Spinal cord (tissue), 9 donors: ENCODE measurements at regions not wholly inside any gene's neighbourhood (a gene's known extent, or its start where the extent isn't known, plus 50 kb on each side); places are given as distances from the start of the nearest gene placed in this dataset.

ENCODE experiments used
- DNase-seq, 6 donors: peaks; one replicate each; pipeline versions ENCODE4 v3.0.0 to v3.0.0-alpha.2; 2013 to 2015; ENCODE audit warnings: low spot score in 6 of 6, low read depth in 4 of 6
- H3K27ac ChIP-seq: one replicate; pipeline ENCODE4 v1.5.1; 2013; ENCODE audit warnings: low read depth, low read length, control low read depth
- H3K27me3 ChIP-seq: one replicate; pipeline ENCODE4 v1.6.1; 2013; ENCODE audit warnings: low read length; ENCODE audit not compliant: control insufficient read depth, insufficient read depth
- H3K36me3 ChIP-seq: one replicate; pipeline ENCODE4 v1.6.1; 2013; ENCODE audit warnings: low read length; ENCODE audit not compliant: control insufficient read depth, insufficient read depth
- H3K4me1 ChIP-seq: one replicate; pipeline ENCODE4 v1.6.1; 2013; ENCODE audit warnings: low read length; ENCODE audit not compliant: control insufficient read depth, insufficient read depth
- H3K4me3 ChIP-seq: one replicate; pipeline ENCODE4 v1.5.1; 2013; ENCODE audit warnings: low read depth, low read length, control low read depth
- H3K9me3 ChIP-seq: one replicate; pipeline ENCODE4 v1.6.1; 2013; ENCODE audit warnings: low read length; ENCODE audit not compliant: control insufficient read depth, insufficient read depth
- WGBS: methylation state at CpG from one replicate; pipeline ENCODE4 v1.1.5; 2013; ENCODE audit warnings: missing lambda C conversion rate; ENCODE audit not compliant: insufficient coverage; 5-methylcytosine and 5-hydroxymethylcytosine counted together
- donor health status: healthy.

GRCh38 chr13:44304433-44304725 is 69.2 kb upstream of the SERP2 start:
- Histone ChIP-seq H3K9me3 (no peaks in the 10 kb centered on the region), H3K27me3 (no peaks in the 10 kb centered on the region), H3K27ac (peak overlapping the region; percentile 4), H3K36me3 (no peaks in the 10 kb centered on the region), H3K4me3 (no peak overlapping the region), H3K4me1 (peaks cover 23% of the 10 kb centered on the region)
- whole genome bisulfite sequencing = 82% methylated on average over 3 of the region's 4 CpGs
- DNase-seq = no peak

DNA sequence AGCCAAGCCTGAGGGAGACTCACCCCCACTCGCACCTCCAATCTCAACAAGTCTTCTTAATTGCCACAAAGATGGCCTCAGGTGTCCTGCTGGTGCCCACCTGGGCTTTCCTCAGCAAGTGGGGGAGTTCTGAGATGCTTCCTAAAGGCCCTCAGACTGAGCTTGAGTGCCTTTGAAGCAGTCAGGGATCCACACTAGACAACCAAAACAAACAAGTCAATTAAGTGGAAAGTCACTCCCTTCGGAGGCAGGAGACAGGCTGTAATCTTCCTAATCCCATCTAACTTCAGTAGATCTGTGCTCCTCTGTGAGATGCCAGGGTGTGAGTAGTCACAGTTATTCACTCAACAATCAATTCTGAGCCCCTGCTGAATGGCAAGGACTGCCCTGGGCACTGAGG is 68.3 kb upstream of the SERP2 start:
- no peak overlapping the region for H3K4me3 ChIP-seq
- no peaks in the 10 kb centered on the region for H3K9me3 ChIP-seq
- peaks cover 28% of the 10 kb centered on the region for H3K4me1 ChIP-seq
- H3K27me3 ChIP-seq = no peaks in the 10 kb centered on the region
- DNase-seq = no peak
- WGBS = 90% methylated on average over 1 of the region's 2 CpGs
- H3K27ac ChIP-seq = peak overlapping the region; percentile 92
- H3K36me3 ChIP-seq = no peaks in the 10 kb centered on the region

DNA sequence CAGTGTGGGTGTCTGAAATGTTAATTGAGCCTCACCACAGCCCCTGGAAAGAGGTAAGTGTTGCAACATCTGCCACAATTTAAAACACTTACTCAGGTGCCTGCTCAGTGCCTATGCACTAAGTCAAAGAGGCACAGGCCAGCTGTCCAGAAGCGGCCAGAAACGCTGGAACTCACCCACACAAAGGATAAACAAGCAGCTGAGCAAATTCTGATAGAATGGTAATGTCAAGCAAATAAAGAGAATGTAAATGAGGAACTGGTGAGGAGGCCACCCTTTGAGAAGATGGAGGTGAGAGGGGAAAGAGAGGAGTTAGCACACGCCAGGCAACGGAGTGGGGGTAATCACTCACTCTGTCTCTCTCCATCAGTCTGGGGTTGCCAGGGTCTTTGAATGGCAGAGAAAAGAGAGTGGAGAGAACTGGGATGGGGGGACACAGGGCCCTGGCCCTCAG is 67.7 kb upstream of the SERP2 start:
- Histone ChIP-seq H3K9me3 (no peaks in the 10 kb centered on the region), H3K36me3 (no peaks in the 10 kb centered on the region), H3K4me1 (peaks cover 30% of the 10 kb centered on the region), H3K27ac (peak overlapping the region; percentile 92), H3K27me3 (no peaks in the 10 kb centered on the region), H3K4me3 (no peak overlapping the region)
- WGBS = 17% methylated on average over 2 of the region's 4 CpGs
- DNase-seq = peak in 1 of 6 donors; percentile 65

- Histone ChIP-seq H3K27ac (peak overlapping the region; percentile 92), H3K9me3 (no peaks in the 10 kb centered on the region), H3K4me3 (no peak overlapping the region), H3K36me3 (no peaks in the 10 kb centered on the region), H3K4me1 (peaks cover 33% of the 10 kb centered on the region), H3K27me3 (no peaks in the 10 kb centered on the region)
- 16% methylated on average over 9 of the region's 14 CpGs for WGBS
- DNase-seq = peak in 3 of 6 donors; percentile 26 to 86 (median 78)
These were observed 67.0 kb upstream of the SERP2 start for GRCh38 chr13:44306371-44307192.

DNA sequence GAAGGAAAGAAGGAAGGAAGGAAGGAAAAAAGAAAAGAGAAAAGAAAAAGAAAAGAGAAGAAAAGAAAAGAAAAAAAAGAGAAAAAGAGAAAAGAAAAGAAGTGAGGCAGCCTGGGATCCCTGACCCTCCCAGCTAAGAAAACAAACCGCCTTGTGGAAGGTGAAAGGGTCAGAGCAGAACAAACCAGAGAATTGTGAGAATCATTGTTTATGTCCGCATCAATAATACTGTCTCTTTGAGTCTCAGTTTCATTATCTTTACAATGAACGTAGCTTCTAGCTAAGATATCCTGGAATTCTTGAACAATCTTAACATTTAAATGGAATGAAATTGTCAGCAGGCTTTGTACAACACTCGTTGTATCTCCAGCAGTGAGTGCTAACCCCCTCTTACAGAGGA is 66.4 kb upstream of the SERP2 start:
- Histone ChIP-seq H3K9me3 (no peaks in the 10 kb centered on the region), H3K27me3 (no peaks in the 10 kb centered on the region), H3K36me3 (no peaks in the 10 kb centered on the region), H3K4me3 (no peak overlapping the region), H3K27ac (peak overlapping the region; percentile 92), H3K4me1 (peaks cover 35% of the 10 kb centered on the region)
- no CpG with 5 or more reads among the region's 4 CpGs for WGBS
- peak in 1 of 6 donors; percentile 32 for DNase-seq

DNA sequence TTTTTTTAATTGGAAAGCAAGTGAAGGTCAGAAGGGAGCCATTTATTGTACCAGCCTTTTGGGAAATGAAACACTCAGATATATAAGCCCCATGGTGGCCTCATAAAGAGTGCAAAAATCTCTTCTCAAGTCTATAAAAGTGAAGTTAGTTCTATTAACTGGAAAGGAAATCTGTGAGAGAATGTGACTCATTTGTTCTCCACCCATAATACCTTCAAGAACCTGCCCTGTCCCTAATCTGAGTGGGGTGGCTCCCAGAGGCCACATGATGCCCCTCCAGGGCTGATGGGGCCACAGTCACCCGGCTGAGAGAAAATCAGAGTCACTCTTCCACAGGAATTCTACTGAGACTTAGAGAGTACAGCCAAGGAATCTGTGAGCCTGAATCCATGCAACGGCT is 65.8 kb upstream of the SERP2 start:
- Histone ChIP-seq H3K9me3 (no peaks in the 10 kb centered on the region), H3K4me3 (no peak overlapping the region), H3K27ac (peak overlapping the region; percentile 92), H3K27me3 (no peaks in the 10 kb centered on the region), H3K36me3 (no peaks in the 10 kb centered on the region), H3K4me1 (peaks cover 37% of the 10 kb centered on the region)
- DNase-seq = no peak
- 63% methylated on average over 1 of the region's 2 CpGs for WGBS

DNA sequence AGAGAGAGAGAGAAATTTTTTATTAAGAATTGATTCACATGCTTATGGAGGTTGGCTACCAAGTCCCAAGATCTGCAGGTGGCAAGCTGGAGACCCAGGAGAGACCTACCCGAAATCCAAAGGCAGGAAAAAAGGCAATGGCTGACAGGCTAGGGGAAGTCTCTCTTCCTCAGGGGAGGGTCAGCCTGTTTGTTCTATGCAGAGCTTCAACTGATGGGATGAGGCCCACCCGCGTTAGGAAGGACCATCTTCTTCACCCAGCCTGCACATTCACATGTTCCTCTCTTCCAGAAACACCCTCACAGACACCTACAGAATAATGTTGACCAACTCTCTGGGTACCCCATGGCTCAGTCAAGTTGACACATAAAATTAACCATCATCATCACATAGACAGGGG is 65.3 kb upstream of the SERP2 start:
- no peak overlapping the region for H3K4me3 ChIP-seq
- 86% methylated on average over 3 of the region's 3 CpGs for WGBS
- H3K4me1 ChIP-seq = peaks cover 37% of the 10 kb centered on the region
- no peaks in the 10 kb centered on the region for H3K27me3 ChIP-seq
- H3K27ac ChIP-seq = no peak overlapping the region
- no peaks in the 10 kb centered on the region for H3K9me3 ChIP-seq
- no peak for DNase-seq
- H3K36me3 ChIP-seq = no peaks in the 10 kb centered on the region

DNA sequence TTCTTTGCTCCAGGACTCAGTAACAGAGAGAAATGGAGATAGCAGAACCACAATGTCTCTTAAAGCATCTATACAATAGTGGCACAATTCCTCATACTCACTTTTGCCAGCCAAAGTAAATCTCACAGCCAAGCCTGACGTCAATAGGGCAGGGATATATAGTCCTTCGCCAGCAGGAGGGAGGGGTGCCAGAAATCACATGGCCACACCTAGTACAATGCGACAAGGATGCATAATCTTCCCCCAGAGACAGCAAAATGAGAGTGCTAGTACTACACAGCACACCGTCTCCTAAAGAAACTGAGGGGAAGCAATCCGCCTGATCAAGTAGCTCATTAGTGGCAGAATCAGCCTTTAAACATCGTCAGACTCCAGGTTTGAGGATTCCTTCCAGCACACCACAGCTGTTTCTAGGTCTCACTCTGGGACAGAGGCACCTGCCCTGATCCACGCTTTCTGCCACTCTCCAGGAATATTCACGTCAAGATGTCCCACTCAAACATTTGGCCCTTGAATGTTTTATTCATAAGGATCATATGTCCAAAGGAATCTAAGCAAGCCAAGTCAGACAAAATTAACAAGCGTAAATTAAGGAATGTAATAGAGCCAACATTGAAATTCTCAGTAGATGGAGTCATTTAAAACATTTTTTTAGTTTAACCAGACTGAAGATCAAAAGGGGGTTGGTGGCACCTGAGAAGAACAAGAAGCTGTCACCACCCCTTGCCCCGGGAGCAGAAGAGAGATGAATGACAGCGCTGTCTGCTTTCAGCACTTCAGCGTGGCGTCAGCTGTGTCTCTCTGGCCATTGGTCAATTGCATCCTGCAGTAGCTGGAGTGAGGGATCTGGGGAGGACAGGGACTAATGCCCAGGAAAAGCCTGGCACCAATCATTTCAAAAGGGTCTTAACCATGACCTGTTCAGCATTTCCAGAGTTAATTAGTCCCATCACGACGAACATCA is 63.5 kb upstream of the SERP2 start:
- WGBS = 60% methylated on average over 12 of the region's 15 CpGs
- Histone ChIP-seq H3K9me3 (no peaks in the 10 kb centered on the region), H3K36me3 (no peaks in the 10 kb centered on the region), H3K27ac (peak overlapping the region; percentile 33), H3K4me1 (peaks cover 32% of the 10 kb centered on the region), H3K4me3 (no peak overlapping the region), H3K27me3 (no peaks in the 10 kb centered on the region)
- DNase-seq = peak in 2 of 6 donors; percentile 72 to 84

DNA sequence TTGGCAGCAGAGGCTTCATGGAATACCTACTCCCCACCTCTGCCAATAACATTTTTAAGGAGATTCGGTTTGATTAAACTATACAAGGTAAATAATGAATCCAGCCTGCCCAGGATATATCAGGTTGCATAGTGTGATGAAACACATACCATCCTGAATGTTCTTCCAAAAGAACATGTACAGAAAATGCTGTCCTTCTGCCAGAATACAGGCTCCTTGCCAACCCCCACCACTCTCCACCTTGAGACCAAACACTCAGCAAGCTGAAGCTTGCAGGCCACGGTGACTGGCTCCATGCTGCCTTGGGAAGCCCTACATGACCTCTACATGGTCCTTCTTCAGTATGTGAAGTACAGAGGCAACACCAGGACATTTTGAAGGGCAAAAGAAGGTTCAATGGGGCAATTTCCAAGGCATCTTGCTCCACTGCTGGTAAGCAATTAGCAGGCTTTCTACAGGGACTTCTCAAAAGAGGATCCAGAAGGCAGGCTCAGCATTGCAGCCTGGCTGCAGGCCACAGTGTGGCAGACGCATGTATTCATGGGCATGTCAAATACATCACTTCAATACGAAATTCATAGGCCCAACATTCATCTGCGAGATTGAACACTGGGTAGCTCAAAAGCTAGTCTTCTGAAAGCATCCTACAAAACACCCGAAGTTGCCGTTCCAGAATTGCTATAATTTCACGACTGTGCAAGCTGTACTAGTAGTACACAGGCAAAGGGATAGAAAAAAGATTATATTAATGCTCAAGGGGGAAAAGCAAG is 62.4 kb upstream of the SERP2 start:
- DNase-seq = peak in 1 of 6 donors; percentile 89
- H3K27ac ChIP-seq = no peak overlapping the region
- H3K27me3 ChIP-seq = no peaks in the 10 kb centered on the region
- H3K4me3 ChIP-seq = no peak overlapping the region
- H3K9me3 ChIP-seq = no peaks in the 10 kb centered on the region
- 46% methylated on average over 4 of the region's 8 CpGs for WGBS
- peaks cover 21% of the 10 kb centered on the region for H3K4me1 ChIP-seq
- no peaks in the 10 kb centered on the region for H3K36me3 ChIP-seq
